ENCODE measurements at regions not wholly inside any gene's neighbourhood (a gene's known extent, or its start where the extent isn't known, plus 50 kb on each side); places are given as distances from the start of the nearest gene placed in this dataset.
"Not testable (repeated sequence)": the region's sequence is repeated elsewhere in the genome, so short reads cannot be mapped to it uniquely, and the experiment has no call there.

- H3K4me3 ChIP-seq (ENCODE audit: low read length) = no peak overlapping the region
- TF ChIP-seq CTCF (conservative IDR thresholded peaks at IDR 0.05; ENCODE audit: low read length) = no peak
- no peak for DNase-seq (ENCODE audit: low read depth)
Measured at GRCh38 chrX:121356139-121356849, 308.9 kb downstream of the GLUD2 start.

- no peak for DNase-seq (ENCODE audit: low read depth)
- no peak for TF ChIP-seq CTCF (conservative IDR thresholded peaks at IDR 0.05; ENCODE audit: low read length)
- no peak overlapping the region for H3K4me3 ChIP-seq (ENCODE audit: low read length)
Measured at GRCh38 chrX:121356850-121357171, 309.4 kb downstream of the GLUD2 start.

- no peak for TF ChIP-seq CTCF (conservative IDR thresholded peaks at IDR 0.05; ENCODE audit: low read length)
- DNase-seq (ENCODE audit: low read depth) = no peak
- no peak overlapping the region for H3K4me3 ChIP-seq (ENCODE audit: low read length)
Measured at GRCh38 chrX:121360280-121360679, 312.9 kb downstream of the GLUD2 start.

- no peak overlapping the region for H3K4me3 ChIP-seq (ENCODE audit: low read length)
- no peak for TF ChIP-seq CTCF (conservative IDR thresholded peaks at IDR 0.05; ENCODE audit: low read length)
- DNase-seq (ENCODE audit: low read depth) = no peak
Measured at GRCh38 chrX:121365572-121366161, 318.3 kb downstream of the GLUD2 start.

DNA sequence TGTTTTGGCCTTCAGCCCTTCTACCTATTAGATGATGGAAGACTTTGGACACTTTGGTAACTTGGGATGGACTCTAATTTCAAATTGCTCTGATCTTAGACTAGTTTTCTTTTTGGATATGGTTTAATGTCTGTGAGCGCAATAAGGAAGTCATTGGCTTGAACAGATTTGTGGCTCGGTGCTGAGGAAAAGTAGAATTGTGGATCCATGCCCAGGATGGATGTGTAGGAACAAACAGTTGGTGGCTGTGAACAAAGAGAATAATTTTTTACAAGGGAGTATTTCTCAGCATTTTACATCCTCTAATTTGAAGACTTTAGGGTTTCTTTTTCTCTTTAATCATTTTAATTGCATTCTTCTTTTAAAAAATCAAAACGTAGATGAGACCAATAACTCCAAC is 327.1 kb downstream of the GLUD2 start:
- no peak for DNase-seq (ENCODE audit: low read depth)
- H3K4me3 ChIP-seq (ENCODE audit: low read length) = no peak overlapping the region
- no peak for TF ChIP-seq CTCF (conservative IDR thresholded peaks at IDR 0.05; ENCODE audit: low read length)

DNA sequence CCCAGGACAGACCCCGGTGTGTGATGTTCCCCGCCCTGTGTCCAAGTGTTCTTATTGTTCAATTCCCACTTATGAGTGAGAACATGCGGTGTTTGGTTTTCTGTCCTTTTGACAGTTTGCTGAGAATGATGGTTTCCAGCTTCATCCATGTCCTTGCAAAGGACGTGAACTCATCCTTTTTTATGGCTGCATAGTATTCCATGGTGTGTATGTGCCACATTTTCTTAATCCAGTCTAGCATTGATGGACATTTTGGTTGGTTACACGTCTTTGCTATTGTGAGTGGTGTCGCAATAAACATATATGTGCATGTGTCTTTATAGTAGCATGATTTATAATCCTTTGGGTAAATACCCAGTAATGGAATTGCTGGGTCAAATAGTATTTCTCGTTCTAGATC is 334.5 kb downstream of the GLUD2 start:
- not testable (repeated sequence) for H3K4me3 ChIP-seq (ENCODE audit: low read length); DNase-seq (ENCODE audit: low read depth)

- DNase-seq (ENCODE audit: low read depth) = peak; percentile 19
- no peak for TF ChIP-seq CTCF (conservative IDR thresholded peaks at IDR 0.05; ENCODE audit: low read length)
- no peak overlapping the region for H3K4me3 ChIP-seq (ENCODE audit: low read length)
Measured at GRCh38 chrX:121389976-121390714, 342.7 kb downstream of the GLUD2 start.

All from AG10803 (cell line).